Lower lobe of right lung (tissue), 2 donors: ENCODE measurements at regions not wholly inside any gene's neighbourhood (a gene's known extent, or its start where the extent isn't known, plus 50 kb on each side); places are given as distances from the start of the nearest gene placed in this dataset.

Experiments
- ATAC-seq, 2 donors: fragments of 200-7000 bp; cut with Tn5 transposase; one replicate each; pipeline ENCODE4 v1.9.1; 2020 to 2022; ENCODE audit warnings: mild to moderate bottlenecking in 2 of 2, moderate library complexity in 2 of 2
- DNase-seq: peaks from one replicate; pipeline ENCODE4 v3.0.0-alpha.2; 2020
- H3K27ac ChIP-seq: fragments of 200-600 bp; one replicate; pipeline ENCODE4 v1.8.0; 2022
- H3K27me3 ChIP-seq: fragments of 200-600 bp; one replicate; pipeline ENCODE4 v1.8.0; 2022; ENCODE audit warnings: low read depth
- H3K36me3 ChIP-seq: fragments of 200-600 bp; one replicate; pipeline ENCODE4 v1.8.0; 2022; ENCODE audit warnings: mild to moderate bottlenecking
- H3K4me1 ChIP-seq: fragments of 200-600 bp; one replicate; pipeline ENCODE4 v1.8.0; 2022
- H3K4me3 ChIP-seq: fragments of 200-600 bp; one replicate; pipeline ENCODE4 v1.8.0; 2022; ENCODE audit warnings: mild to moderate bottlenecking
- H3K9me3 ChIP-seq: fragments of 200-600 bp; one replicate; pipeline ENCODE4 v1.8.0; 2022
- CTCF ChIP-seq: fragments of 200-600 bp; IDR thresholded peaks from one replicate; pipeline ENCODE4 v1.8.0; 2022; ENCODE audit warnings: antibody characterized with exemption, mild to moderate bottlenecking
- intact Hi-C: fragments of 100-400 bp; cut with DNase I; formaldehyde crosslinking; loops from one replicate; pipeline ENCODE4 v1.11.0; 2022
- donor health status: DM: no; HTN: yes; CAD: no; lungs with severe emphysema.

DNA sequence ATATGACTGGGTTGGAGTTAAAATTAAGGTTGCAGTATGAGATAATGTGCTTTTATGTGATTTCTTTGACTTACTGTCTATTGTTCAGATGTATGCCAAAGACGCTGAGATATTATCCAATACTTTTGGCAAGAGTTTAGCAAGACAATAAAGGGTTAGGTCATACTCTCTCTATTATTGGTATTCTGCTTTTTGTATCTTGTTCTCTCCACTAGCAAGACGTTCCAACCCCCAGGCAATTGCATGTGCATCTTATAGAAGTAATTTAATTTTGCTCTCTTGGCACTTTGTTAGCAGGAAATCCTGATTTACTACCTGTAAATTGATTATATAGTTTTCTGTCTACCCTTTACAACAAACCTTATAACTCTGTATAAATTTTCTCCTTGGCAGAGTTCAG is 1093.6 kb downstream of the CDH9 start:
- intact Hi-C loops: no loop called here
- no peaks in the 10 kb centered on the region for H3K4me1 ChIP-seq
- TF ChIP-seq CTCF: no peak
- DNase-seq (no peak), ATAC-seq (no peak)
- H3K27ac ChIP-seq: no peak overlapping the region
- no peaks in the 10 kb centered on the region for H3K27me3 ChIP-seq
- no peaks in the 10 kb centered on the region for H3K9me3 ChIP-seq
- H3K4me3 ChIP-seq: no peak overlapping the region
- no peaks in the 10 kb centered on the region for H3K36me3 ChIP-seq

GRCh38 chr5:25909163-25909562 is 1129.2 kb downstream of the CDH9 start:
- ATAC-seq (no peak), DNase-seq (no peak)
- Histone ChIP-seq H3K27ac (no peak overlapping the region), H3K4me1 (no peaks in the 10 kb centered on the region), H3K27me3 (no peaks in the 10 kb centered on the region), H3K4me3 (no peak overlapping the region), H3K36me3 (no peaks in the 10 kb centered on the region), H3K9me3 (no peaks in the 10 kb centered on the region)
- intact Hi-C loops: no loop called here
- TF ChIP-seq CTCF: no peak

DNA sequence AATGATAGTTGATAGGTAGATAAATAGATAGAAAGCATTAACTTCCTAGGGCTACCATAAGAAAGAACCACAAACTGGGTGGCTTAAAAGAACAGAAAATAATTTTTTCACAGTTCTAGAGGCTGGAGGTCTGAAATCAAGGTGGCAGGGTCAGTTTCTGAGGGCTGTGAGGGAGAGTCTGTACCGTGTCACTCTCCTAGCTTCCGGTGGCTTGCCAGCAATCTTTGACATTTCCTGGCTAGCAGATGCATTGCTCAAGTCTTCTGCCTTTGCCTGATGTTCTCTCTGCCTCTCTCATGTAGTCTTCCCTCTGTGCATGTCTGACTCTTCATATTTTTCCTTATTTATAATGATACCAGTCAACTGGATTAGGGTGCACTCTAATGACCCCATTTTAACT is 1132.7 kb downstream of the CDH9 start:
- no peak overlapping the region for H3K4me3 ChIP-seq
- no peak for TF ChIP-seq CTCF
- H3K36me3 ChIP-seq: no peaks in the 10 kb centered on the region
- H3K27ac ChIP-seq: no peak overlapping the region
- ATAC-seq: no peak
- no peaks in the 10 kb centered on the region for H3K27me3 ChIP-seq
- H3K9me3 ChIP-seq: no peaks in the 10 kb centered on the region
- H3K4me1 ChIP-seq: no peaks in the 10 kb centered on the region
- intact Hi-C loops: no loop called here
- DNase-seq: no peak

GRCh38 chr5:25892211-25892610 is 1146.2 kb downstream of the CDH9 start:
- Histone ChIP-seq H3K4me3 (no peak overlapping the region), H3K36me3 (no peaks in the 10 kb centered on the region), H3K4me1 (no peaks in the 10 kb centered on the region), H3K9me3 (no peaks in the 10 kb centered on the region), H3K27me3 (no peaks in the 10 kb centered on the region), H3K27ac (no peak overlapping the region)
- DNase-seq (no peak), ATAC-seq (no peak)
- TF ChIP-seq CTCF: no peak
- intact Hi-C loops: no loop called here

DNA sequence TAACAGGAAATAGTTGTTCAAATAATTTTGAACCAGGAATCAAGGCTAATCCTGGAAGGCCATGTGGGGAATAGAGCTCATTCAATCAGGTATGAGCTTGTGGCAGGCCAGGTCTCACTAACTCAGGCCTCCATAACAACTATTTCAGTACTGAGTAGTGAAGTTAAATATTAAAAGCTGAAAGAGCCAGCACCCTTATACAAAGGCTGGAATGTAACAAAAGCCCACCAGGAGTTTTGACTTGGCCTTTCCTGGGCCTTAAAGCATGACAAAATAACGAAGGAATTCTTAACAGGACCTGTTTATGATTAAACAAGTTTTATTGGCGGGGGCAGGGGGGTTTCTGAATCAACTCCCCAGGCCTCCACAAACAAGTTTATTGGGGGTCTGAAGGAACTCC is 1146.7 kb downstream of the CDH9 start:
- intact Hi-C loops: no loop called here
- Histone ChIP-seq H3K27ac (no peak overlapping the region), H3K4me1 (no peaks in the 10 kb centered on the region), H3K4me3 (no peak overlapping the region), H3K9me3 (no peaks in the 10 kb centered on the region), H3K36me3 (no peaks in the 10 kb centered on the region), H3K27me3 (no peaks in the 10 kb centered on the region)
- no peak for DNase-seq
- no peak for ATAC-seq
- TF ChIP-seq CTCF: no peak
